ENCODE measurements at regions not wholly inside any gene's neighbourhood (a gene's known extent, or its start where the extent isn't known, plus 50 kb on each side); places are given as distances from the start of the nearest gene placed in this dataset.
A peak's percentile ranks its signal among the peaks of the same experiment; 100 is the strongest.

DNA sequence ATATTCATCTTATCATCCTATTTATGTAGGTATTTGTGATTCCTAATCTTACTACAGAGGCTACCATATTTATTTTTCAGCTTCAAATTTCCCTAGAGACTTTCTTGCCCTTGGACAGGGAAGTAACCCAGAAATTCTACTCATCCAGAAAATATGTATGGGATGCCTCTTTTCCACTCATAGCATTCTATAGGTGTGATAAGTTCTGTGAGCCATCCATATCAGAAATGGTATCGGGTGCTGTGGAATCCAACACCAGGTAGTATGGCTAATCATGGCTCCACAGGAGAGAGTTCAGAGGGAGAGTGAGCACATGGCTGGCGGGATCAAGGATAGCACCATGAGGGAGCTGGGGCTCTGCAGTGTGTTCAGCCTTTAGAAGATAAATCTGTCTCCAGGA is 349.3 kb upstream of the ACTBL2 start:
- ATAC-seq, result no peak
- no peak overlapping the region for H3K4me3 ChIP-seq (ENCODE audit: low read depth in 2 of 2, low read length in 2 of 2)
- intact Hi-C loops (cut with micrococcal nuclease; ENCODE audit: unreplicated experiment) (no loop called here), in situ Hi-C loops (cut with HindIII; ENCODE audit: low pct_unique_long_range_greater_than_20kb, low sequenced_read_pairs) (no loop called here)
- peaks cover 2% of the 10 kb centered on the region; the same call in 1 of the 2 replicates for H3K9me3 ChIP-seq (ENCODE audit: control insufficient read depth, insufficient read depth, low read depth, low read length)
- POLR2A ChIA-PET, result interaction anchor here (0.5 kb wide), 1 partner anchor 464 kb away, joined by 3 read pairs; no protein-coding TSS in a partner anchor
- DNase-seq (ENCODE audit: low read depth, low spot score), result no peak
- TF ChIP-seq SIN3A (IDR thresholded peaks at IDR 0.05; ENCODE audit: borderline replicate concordance, insufficient read depth, low read depth, low read length) (no peak), TCF7L2 (IDR thresholded peaks at IDR 0.05; ENCODE audit: low read depth, low read length) (no peak), POLR2AphosphoS5 (IDR thresholded peaks at IDR 0.05; ENCODE audit: low read depth, low read length) (no peak)
- TF ChIP-seq, protein P1, sequence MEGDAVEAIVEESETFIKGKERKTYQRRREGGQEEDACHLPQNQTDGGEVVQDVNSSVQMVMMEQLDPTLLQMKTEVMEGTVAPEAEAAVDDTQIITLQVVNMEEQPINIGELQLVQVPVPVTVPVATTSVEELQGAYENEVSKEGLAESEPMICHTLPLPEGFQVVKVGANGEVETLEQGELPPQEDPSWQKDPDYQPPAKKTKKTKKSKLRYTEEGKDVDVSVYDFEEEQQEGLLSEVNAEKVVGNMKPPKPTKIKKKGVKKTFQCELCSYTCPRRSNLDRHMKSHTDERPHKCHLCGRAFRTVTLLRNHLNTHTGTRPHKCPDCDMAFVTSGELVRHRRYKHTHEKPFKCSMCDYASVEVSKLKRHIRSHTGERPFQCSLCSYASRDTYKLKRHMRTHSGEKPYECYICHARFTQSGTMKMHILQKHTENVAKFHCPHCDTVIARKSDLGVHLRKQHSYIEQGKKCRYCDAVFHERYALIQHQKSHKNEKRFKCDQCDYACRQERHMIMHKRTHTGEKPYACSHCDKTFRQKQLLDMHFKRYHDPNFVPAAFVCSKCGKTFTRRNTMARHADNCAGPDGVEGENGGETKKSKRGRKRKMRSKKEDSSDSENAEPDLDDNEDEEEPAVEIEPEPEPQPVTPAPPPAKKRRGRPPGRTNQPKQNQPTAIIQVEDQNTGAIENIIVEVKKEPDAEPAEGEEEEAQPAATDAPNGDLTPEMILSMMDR (IDR thresholded peaks at IDR 0.05), result no peak
- TF ChIP-seq, protein P2, sequence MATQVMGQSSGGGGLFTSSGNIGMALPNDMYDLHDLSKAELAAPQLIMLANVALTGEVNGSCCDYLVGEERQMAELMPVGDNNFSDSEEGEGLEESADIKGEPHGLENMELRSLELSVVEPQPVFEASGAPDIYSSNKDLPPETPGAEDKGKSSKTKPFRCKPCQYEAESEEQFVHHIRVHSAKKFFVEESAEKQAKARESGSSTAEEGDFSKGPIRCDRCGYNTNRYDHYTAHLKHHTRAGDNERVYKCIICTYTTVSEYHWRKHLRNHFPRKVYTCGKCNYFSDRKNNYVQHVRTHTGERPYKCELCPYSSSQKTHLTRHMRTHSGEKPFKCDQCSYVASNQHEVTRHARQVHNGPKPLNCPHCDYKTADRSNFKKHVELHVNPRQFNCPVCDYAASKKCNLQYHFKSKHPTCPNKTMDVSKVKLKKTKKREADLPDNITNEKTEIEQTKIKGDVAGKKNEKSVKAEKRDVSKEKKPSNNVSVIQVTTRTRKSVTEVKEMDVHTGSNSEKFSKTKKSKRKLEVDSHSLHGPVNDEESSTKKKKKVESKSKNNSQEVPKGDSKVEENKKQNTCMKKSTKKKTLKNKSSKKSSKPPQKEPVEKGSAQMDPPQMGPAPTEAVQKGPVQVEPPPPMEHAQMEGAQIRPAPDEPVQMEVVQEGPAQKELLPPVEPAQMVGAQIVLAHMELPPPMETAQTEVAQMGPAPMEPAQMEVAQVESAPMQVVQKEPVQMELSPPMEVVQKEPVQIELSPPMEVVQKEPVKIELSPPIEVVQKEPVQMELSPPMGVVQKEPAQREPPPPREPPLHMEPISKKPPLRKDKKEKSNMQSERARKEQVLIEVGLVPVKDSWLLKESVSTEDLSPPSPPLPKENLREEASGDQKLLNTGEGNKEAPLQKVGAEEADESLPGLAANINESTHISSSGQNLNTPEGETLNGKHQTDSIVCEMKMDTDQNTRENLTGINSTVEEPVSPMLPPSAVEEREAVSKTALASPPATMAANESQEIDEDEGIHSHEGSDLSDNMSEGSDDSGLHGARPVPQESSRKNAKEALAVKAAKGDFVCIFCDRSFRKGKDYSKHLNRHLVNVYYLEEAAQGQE (IDR thresholded peaks at IDR 0.05; ENCODE audit: insufficient read depth in 1 of 2, low read depth in 2 of 2, low read length in 1 of 2), result no peak
- peak overlapping the region; percentile 90; the same call in 1 of the 2 replicates for H3K27ac ChIP-seq (ENCODE audit: low read length)
- no peaks in the 10 kb centered on the region for H3K27me3 ChIP-seq (ENCODE audit: control insufficient read depth, insufficient read depth, low read length)
- BruUV-seq (replicated peaks), result no TSS peak
- CTCF ChIA-PET, result no interaction called here
- H3K4me1 ChIP-seq (ENCODE audit: control insufficient read depth, insufficient read depth, low read length), result peaks cover 13% of the 10 kb centered on the region
- no peaks in the 10 kb centered on the region for H3K36me3 ChIP-seq (ENCODE audit: control insufficient read depth, insufficient read depth, low read length)

DNA sequence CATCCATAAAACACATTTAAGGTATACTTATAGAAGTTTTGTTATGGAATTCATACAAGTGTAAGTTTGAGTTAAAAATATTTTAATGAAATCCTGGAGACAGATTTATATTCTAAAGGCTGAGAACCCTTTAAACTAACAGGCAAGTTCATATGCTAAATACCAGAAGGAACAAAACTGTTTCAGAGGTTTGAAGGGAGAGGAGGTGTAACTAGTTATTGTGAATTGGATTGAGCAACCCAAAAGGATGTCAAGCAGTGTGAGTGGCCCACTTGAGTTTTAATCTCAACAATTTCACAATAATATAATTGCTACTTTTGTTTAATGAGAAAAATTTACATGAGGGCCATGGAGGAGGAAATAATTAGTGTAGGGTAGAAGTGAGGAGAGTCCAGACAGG is 348.5 kb upstream of the ACTBL2 start:
- ChIA-PET POLR2A (interaction anchor here (1.0 kb wide), 1 partner anchor 10 kb away, joined by 4 read pairs; no protein-coding TSS in a partner anchor), CTCF (no interaction called here)
- DNase-seq (ENCODE audit: low read depth, low spot score), result no peak
- Histone ChIP-seq H3K27me3 (ENCODE audit: control insufficient read depth, insufficient read depth, low read length) (no peaks in the 10 kb centered on the region), H3K36me3 (ENCODE audit: control insufficient read depth, insufficient read depth, low read length) (no peaks in the 10 kb centered on the region), H3K4me3 (ENCODE audit: low read depth in 2 of 2, low read length in 2 of 2) (no peak overlapping the region), H3K9me3 (ENCODE audit: control insufficient read depth, insufficient read depth, low read depth, low read length) (no peaks in the 10 kb centered on the region), H3K27ac (ENCODE audit: low read length) (peak overlapping the region; percentile 90; the same call in 1 of the 2 replicates), H3K4me1 (ENCODE audit: control insufficient read depth, insufficient read depth, low read length) (peaks cover 13% of the 10 kb centered on the region)
- TF ChIP-seq, protein P2 (IDR thresholded peaks at IDR 0.05; ENCODE audit: insufficient read depth in 1 of 2, low read depth in 2 of 2, low read length in 1 of 2), result no peak
- TF ChIP-seq, protein P1 (IDR thresholded peaks at IDR 0.05), result no peak
- TF ChIP-seq TCF7L2 (IDR thresholded peaks at IDR 0.05; ENCODE audit: low read depth, low read length) (no peak), POLR2AphosphoS5 (IDR thresholded peaks at IDR 0.05; ENCODE audit: low read depth, low read length) (no peak)
- intact Hi-C loops (cut with micrococcal nuclease; ENCODE audit: unreplicated experiment), result no loop called here
- in situ Hi-C loops (cut with HindIII; ENCODE audit: low pct_unique_long_range_greater_than_20kb, low sequenced_read_pairs), result no loop called here
- BruUV-seq (replicated peaks), result no TSS peak
- no peak for ATAC-seq

Measured in Panc1 (cell line).